HepG2 (cell line): ENCODE measurements at regions not wholly inside any gene's neighbourhood (a gene's known extent, or its start where the extent isn't known, plus 50 kb on each side); places are given as distances from the start of the nearest gene placed in this dataset.

ENCODE experiments used
- ATAC-seq: fragments of 200-7000 bp; cut with Tn5 transposase; 3 replicates; pipeline ENCODE4 v1.9.1; 2020; ENCODE audit warnings: mild to moderate bottlenecking, moderate library complexity
- BruUV-seq: library from RNA; stranded (reverse); fragments of 400-500 nt; replicated peaks from 2 replicates; lab custom pipeline; 2021; lab: Mats Ljungman, UMichigan
- CTCF ChIA-PET: fragments of 300-600 bp; formaldehyde crosslinking; extraction: SDS; loops from one replicate; lab custom pipeline; 2021; ENCODE audit warnings: low total read pairs, inconsistent platforms, low intra/inter-chr PET ratio; lab: Yijun Ruan, JAX
- POLR2A ChIA-PET: fragments of 350-600 bp; sonication (Branson Sonifier 250); formaldehyde crosslinking; loops from one replicate; lab custom pipeline; 2020; ENCODE audit warnings: antibody characterized with exemption, inconsistent platforms; lab: Yijun Ruan, JAX
- DNase-seq: peaks from one replicate; pipeline ENCODE4 v3.0.0-alpha.2; 2015; ENCODE audit warnings: low spot score
- FAIRE-seq: peaks from 3 replicates; lab custom pipeline; 2011; peaks lifted over from hg19 to GRCh38; lab: Jason Lieb, UNC
- H2AFZ ChIP-seq: one replicate; pipeline ENCODE4 v1.6.1; 2011; ENCODE audit warnings: low read length, inconsistent platforms
- H3K27ac ChIP-seq: fragments of 300-600 bp; 3 replicates; pipeline ENCODE4 v1.8.0; 2011; ENCODE audit warnings: mixed run types, mild to moderate bottlenecking, mixed read lengths, low read length, inconsistent platforms; ENCODE audit not compliant: insufficient read depth; ENCODE audit errors: extremely low read length
- H3K27me3 ChIP-seq, 2 experiments: fragments of 200-600 bp in 1 of 2; 2 replicates in 1 of 2; 3 replicates in 1 of 2; pipeline versions ENCODE4 v1.6.0 to v1.8.0; 2011; ENCODE audit warnings: low read length in 2 of 2, mild to moderate bottlenecking in 2 of 2, moderate library complexity in 2 of 2, inconsistent platforms in 1 of 2; ENCODE audit not compliant: insufficient read depth in 2 of 2, control insufficient read depth in 1 of 2
- H3K36me3 ChIP-seq, 2 experiments: fragments of 200-600 bp in 1 of 2; replicated peaks in 1 of 2; 2 replicates in 1 of 2; 3 replicates in 1 of 2; pipeline versions ENCODE4 v1.5.1 to v1.8.0; 2011; ENCODE audit warnings: low read length in 2 of 2, inconsistent platforms in 1 of 2; ENCODE audit not compliant: insufficient read depth in 2 of 2, control insufficient read depth in 1 of 2
- H3K4me1 ChIP-seq: 2 replicates; pipeline ENCODE4 v1.5.1; 2012; ENCODE audit warnings: low read length, inconsistent platforms; ENCODE audit not compliant: insufficient read depth
- H3K4me2 ChIP-seq: 2 replicates; pipeline ENCODE4 v1.6.0; 2011; ENCODE audit warnings: low read depth, low read length, inconsistent platforms
- H3K4me3 ChIP-seq, 3 experiments: fragments of 200-600 bp in 1 of 3; sonication (generic), shearing (Covaris generic) in 1 of 3; replicated peaks in 1 of 3; 2 replicates each; pipeline ENCODE4 v1.5.1; 2011 to 2016; ENCODE audit warnings: low read length in 3 of 3, inconsistent platforms in 2 of 3, low read depth in 2 of 3, mild to moderate bottlenecking in 2 of 3, control low read depth in 1 of 3, mixed read lengths in 1 of 3; ENCODE audit not compliant: insufficient read depth in 1 of 3
- H3K79me2 ChIP-seq: one replicate; pipeline ENCODE4 v1.6.1; 2011; ENCODE audit warnings: low read length, inconsistent platforms; ENCODE audit not compliant: insufficient read depth
- H3K9ac ChIP-seq: 2 replicates; pipeline ENCODE4 v1.6.0; 2011; ENCODE audit warnings: mild to moderate bottlenecking, low read depth, low read length, inconsistent platforms; ENCODE audit not compliant: insufficient read depth
- H3K9me3 ChIP-seq: 2 replicates; pipeline ENCODE4 v1.5.1; 2012; ENCODE audit warnings: mild to moderate bottlenecking, low read length
- H4K20me1 ChIP-seq: 2 replicates; pipeline ENCODE4 v1.6.0; 2011; ENCODE audit warnings: inconsistent platforms, mild to moderate bottlenecking, low read length, moderate library complexity; ENCODE audit not compliant: insufficient read depth
- GFI1 ChIP-seq: sonication (generic); formaldehyde crosslinking; IDR thresholded peaks from 2 replicates; pipeline ENCODE4 v1.5.0; 2020; ENCODE audit warnings: missing genetic modification reagents, mild to moderate bottlenecking, borderline replicate concordance
- HDAC1 ChIP-seq: sonication (generic); formaldehyde crosslinking; IDR thresholded peaks from 2 replicates; pipeline ENCODE4 v1.5.1; 2020; ENCODE audit warnings: mild to moderate bottlenecking, missing genetic modification reagents
- HDAC6 ChIP-seq: fragments of 200-600 bp; sonication (generic); IDR thresholded peaks from 2 replicates; pipeline ENCODE4 v1.7.0; 2017; ENCODE audit warnings: mild to moderate bottlenecking, antibody characterized with exemption, low read length, low read depth
- IRX3 ChIP-seq: sonication (generic); formaldehyde crosslinking; IDR thresholded peaks from 2 replicates; pipeline ENCODE4 v1.8.1; 2023; ENCODE audit warnings: mild to moderate bottlenecking, low read depth, missing genetic modification reagents, borderline replicate concordance
- NFIC ChIP-seq: IDR thresholded peaks from 2 replicates; pipeline ENCODE4 v1.6.1; 2012; ENCODE audit warnings: mild to moderate bottlenecking, low read length, inconsistent platforms
- SAP130 ChIP-seq: IDR thresholded peaks from 2 replicates; pipeline ENCODE4 v1.6.1; 2016; ENCODE audit warnings: low read depth
- TP53 ChIP-seq: sonication (generic); formaldehyde crosslinking; conservative IDR thresholded peaks from 2 replicates; pipeline ENCODE4 v1.4.0; 2020; ENCODE audit warnings: missing genetic modification reagents
- ZC3H4 ChIP-seq: sonication (generic); formaldehyde crosslinking; IDR thresholded peaks from 2 replicates; pipeline ENCODE4 v1.4.0; 2020; ENCODE audit warnings: missing genetic modification reagents, borderline replicate concordance
- ZNF12 ChIP-seq: sonication (generic); formaldehyde crosslinking; IDR thresholded peaks from 2 replicates; pipeline ENCODE4 v1.5.0; 2020; ENCODE audit warnings: missing genetic modification reagents
- ZNF138 ChIP-seq: sonication (generic); formaldehyde crosslinking; IDR thresholded peaks from 2 replicates; pipeline ENCODE4 v1.5.0; 2020; ENCODE audit warnings: mild to moderate bottlenecking, low read depth, missing genetic modification reagents
- ZNF224 ChIP-seq: sonication (generic); formaldehyde crosslinking; IDR thresholded peaks from 2 replicates; pipeline ENCODE4 v1.5.0; 2020; ENCODE audit warnings: mild to moderate bottlenecking, missing genetic modification reagents
- ZNF230 ChIP-seq: sonication (generic); formaldehyde crosslinking; IDR thresholded peaks from 2 replicates; pipeline ENCODE4 v1.4.0; 2020; ENCODE audit warnings: mild to moderate bottlenecking, missing genetic modification reagents
- ZNF251 ChIP-seq: sonication (generic); formaldehyde crosslinking; IDR thresholded peaks from 2 replicates; pipeline ENCODE4 v1.9.0; 2021; ENCODE audit warnings: mild to moderate bottlenecking, missing genetic modification reagents
- ZNF530 ChIP-seq: sonication (generic); formaldehyde crosslinking; IDR thresholded peaks from 2 replicates; pipeline ENCODE4 v1.5.0; 2020; ENCODE audit warnings: low read depth, mild to moderate bottlenecking, missing genetic modification reagents
- ZNF772 ChIP-seq: sonication (generic); formaldehyde crosslinking; IDR thresholded peaks from 2 replicates; pipeline ENCODE4 v1.5.0; 2020; ENCODE audit warnings: mild to moderate bottlenecking, missing genetic modification reagents
- WGBS: methylation state at CpG from one replicate; pipeline ENCODE4 v1.1.6; 2017; ENCODE audit warnings: low lambda C conversion rate; 5-methylcytosine and 5-hydroxymethylcytosine counted together
- in situ Hi-C: cut with HindIII; loops from 2 replicates; pipeline ENCODE4 v1.10.0; 2017; ENCODE audit warnings: low pct_unique_long_range_greater_than_20kb; ENCODE audit not compliant: extremely low pct_ligation_motif_present
- intact Hi-C: fragments of 100-400 bp; cut with micrococcal nuclease; formaldehyde crosslinking; loops from one replicate; pipeline ENCODE4 v1.10.0; 2022; ENCODE audit not compliant: unreplicated experiment
- TF ChIP-seq, protein P1 (sequence below): sonication (generic); formaldehyde crosslinking; IDR thresholded peaks from 2 replicates; pipeline ENCODE4 v1.8.1; 2023; ENCODE audit warnings: mild to moderate bottlenecking, moderate library complexity, missing genetic modification reagents
- TF ChIP-seq, protein P2 (sequence below): sonication (generic); formaldehyde crosslinking; IDR thresholded peaks from 2 replicates; pipeline ENCODE4 v1.4.0; 2020; ENCODE audit warnings: missing genetic modification reagents, borderline replicate concordance

DNA sequence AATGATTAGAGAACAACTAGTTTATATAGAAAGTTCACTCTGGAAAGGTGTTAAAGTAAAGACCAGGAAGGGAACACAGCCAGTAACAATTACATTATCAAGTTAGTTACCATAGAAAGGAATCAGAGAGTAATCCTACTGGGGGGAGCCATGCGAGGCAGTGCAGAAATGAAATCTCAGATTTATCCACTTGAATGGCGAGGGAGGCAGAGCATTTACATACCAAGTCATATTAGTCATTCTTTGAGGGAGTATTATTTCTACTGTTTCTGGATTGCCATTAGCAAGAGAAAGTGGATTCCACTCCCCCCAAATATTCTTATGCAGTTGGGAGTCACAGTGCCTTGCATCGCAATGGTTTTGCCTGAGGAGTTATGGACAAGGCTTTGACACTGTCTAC is 472.7 kb upstream of the TRIB2 start:
- no TSS peak for BruUV-seq
- TF ChIP-seq, protein P1, sequence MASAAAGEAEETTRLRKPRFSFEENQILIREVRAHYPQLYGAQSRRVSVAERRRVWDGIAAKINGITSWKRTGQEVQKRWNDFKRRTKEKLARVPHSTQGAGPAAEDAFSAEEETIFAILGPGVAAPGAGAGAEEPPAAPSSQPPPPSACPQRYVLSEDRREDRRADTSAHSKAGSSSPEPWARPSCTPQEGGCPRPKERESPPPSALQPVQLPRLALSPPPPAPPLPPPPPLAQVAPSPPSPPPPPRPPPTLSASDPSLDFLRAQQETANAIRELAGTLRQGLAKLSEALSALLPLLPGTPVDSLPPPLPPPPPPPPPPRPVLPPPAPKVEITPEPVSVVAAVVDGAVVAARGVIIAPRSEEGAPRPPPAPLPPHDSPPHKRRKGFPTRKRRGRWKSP (CRISPR knock-in tag): no peak
- TF ChIP-seq ZNF138 (no peak), ZNF251 (CRISPR knock-in tag) (no peak), ZNF772 (CRISPR knock-in tag) (no peak), ZNF224 (CRISPR knock-in tag) (no peak)
- H3K9ac ChIP-seq: no peak overlapping the region
- no peaks in the 10 kb centered on the region for H3K36me3 ChIP-seq
- in situ Hi-C loops: no loop called here
- no peak for ATAC-seq
- FAIRE-seq: no peak
- no peak overlapping the region for H3K4me3 ChIP-seq
- no peaks in the 10 kb centered on the region for H3K4me1 ChIP-seq
- no peak overlapping the region for H2AFZ ChIP-seq
- H3K27ac ChIP-seq: no peak overlapping the region
- no peaks in the 10 kb centered on the region for H4K20me1 ChIP-seq
- intact Hi-C loops: no loop called here
- H3K9me3 ChIP-seq: no peaks in the 10 kb centered on the region
- H3K79me2 ChIP-seq: no peaks in the 10 kb centered on the region
- 0% methylated on average over 3 of the region's 3 CpGs for WGBS
- H3K4me2 ChIP-seq: no peak overlapping the region
- POLR2A ChIA-PET: no interaction called here
- CTCF ChIA-PET: no interaction called here
- DNase-seq: no peak
- no peaks in the 10 kb centered on the region for H3K27me3 ChIP-seq

DNA sequence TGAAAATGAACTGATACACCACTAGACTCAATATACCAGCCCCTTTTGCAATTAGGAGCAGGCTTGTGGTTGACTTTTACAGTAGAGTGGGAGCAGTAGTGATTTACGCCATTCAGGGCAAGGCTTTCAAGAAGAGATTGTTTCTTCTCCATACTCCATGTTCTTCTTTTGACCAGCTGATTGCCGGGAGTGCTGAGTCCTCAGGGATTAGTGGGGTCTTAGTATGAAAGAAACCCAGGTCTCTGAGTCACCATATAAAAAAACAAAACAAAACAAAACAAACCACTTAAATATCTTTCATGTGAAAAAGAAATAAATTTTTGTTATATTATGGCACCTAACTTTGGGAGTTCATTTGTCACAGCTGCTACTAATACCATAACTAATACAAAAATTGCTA is 465.6 kb upstream of the TRIB2 start:
- H3K4me1 ChIP-seq: no peaks in the 10 kb centered on the region
- H3K4me3 ChIP-seq: no peak overlapping the region
- in situ Hi-C loops (no loop called here), intact Hi-C loops (no loop called here)
- H3K79me2 ChIP-seq: no peaks in the 10 kb centered on the region
- no peaks in the 10 kb centered on the region for H3K9me3 ChIP-seq
- CTCF ChIA-PET: no interaction called here
- no peaks in the 10 kb centered on the region for H3K36me3 ChIP-seq
- no peak overlapping the region for H3K27ac ChIP-seq
- BruUV-seq: no TSS peak
- ATAC-seq (no peak), DNase-seq (no peak), FAIRE-seq (no peak)
- POLR2A ChIA-PET: no interaction called here
- no peak overlapping the region for H2AFZ ChIP-seq
- WGBS: 14% methylated on average over 2 of the region's 2 CpGs
- H3K27me3 ChIP-seq: no peaks in the 10 kb centered on the region
- no peak overlapping the region for H3K4me2 ChIP-seq
- H4K20me1 ChIP-seq: no peaks in the 10 kb centered on the region
- no peak overlapping the region for H3K9ac ChIP-seq
- TF ChIP-seq ZNF530 (no peak), IRX3 (CRISPR knock-in tag) (no peak), SAP130 (CRISPR knock-in tag) (no peak), NFIC (no peak), ZNF12 (CRISPR knock-in tag) (no peak), ZNF230 (CRISPR knock-in tag) (no peak), HDAC1 (CRISPR knock-in tag) (no peak), HDAC6 (no peak), GFI1 (CRISPR knock-in tag) (no peak), TP53 (no peak), ZC3H4 (no peak)
- TF ChIP-seq, protein P2, sequence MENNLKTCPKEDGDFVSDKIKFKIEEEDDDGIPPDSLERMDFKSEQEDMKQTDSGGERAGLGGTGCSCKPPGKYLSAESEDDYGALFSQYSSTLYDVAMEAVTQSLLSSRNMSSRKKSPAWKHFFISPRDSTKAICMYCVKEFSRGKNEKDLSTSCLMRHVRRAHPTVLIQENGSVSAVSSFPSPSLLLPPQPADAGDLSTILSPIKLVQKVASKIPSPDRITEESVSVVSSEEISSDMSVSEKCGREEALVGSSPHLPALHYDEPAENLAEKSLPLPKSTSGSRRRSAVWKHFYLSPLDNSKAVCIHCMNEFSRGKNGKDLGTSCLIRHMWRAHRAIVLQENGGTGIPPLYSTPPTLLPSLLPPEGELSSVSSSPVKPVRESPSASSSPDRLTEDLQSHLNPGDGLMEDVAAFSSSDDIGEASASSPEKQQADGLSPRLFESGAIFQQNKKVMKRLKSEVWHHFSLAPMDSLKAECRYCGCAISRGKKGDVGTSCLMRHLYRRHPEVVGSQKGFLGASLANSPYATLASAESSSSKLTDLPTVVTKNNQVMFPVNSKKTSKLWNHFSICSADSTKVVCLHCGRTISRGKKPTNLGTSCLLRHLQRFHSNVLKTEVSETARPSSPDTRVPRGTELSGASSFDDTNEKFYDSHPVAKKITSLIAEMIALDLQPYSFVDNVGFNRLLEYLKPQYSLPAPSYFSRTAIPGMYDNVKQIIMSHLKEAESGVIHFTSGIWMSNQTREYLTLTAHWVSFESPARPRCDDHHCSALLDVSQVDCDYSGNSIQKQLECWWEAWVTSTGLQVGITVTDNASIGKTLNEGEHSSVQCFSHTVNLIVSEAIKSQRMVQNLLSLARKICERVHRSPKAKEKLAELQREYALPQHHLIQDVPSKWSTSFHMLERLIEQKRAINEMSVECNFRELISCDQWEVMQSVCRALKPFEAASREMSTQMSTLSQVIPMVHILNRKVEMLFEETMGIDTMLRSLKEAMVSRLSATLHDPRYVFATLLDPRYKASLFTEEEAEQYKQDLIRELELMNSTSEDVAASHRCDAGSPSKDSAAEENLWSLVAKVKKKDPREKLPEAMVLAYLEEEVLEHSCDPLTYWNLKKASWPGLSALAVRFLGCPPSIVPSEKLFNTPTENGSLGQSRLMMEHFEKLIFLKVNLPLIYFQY (CRISPR knock-in tag): no peak
